RPMI8226 (cell line): ENCODE measurements at regions not wholly inside any gene's neighbourhood (a gene's known extent, or its start where the extent isn't known, plus 50 kb on each side); places are given as distances from the start of the nearest gene placed in this dataset.
"Not testable (repeated sequence)": the region's sequence is repeated elsewhere in the genome, so short reads cannot be mapped to it uniquely, and the experiment has no call there.

Experiments used
- DNase-seq: peaks from one replicate; pipeline ENCODE4 v3.0.0-alpha.2; 2015

DNA sequence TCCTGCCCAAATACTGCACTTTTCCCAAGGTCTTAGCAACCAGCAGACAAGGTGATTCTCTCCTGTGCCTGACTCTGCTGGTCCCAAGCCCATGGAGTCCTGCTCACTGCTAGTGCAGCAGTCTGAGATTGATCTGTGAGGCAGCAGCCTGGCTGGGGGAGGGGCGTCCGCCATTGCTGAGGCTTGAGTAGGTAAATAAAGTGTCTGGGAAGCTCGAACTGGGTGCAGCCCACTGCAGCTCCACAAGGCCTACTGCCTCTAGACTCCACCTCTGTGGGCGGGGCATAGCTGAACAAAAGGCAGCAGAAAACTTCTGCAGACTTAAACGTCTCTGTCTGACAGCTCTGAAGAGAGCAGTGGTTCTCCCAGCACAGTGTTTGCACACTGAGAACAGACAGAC, 258.7 kb downstream of the ABCC12 start:
- not testable (repeated sequence) for DNase-seq

DNA sequence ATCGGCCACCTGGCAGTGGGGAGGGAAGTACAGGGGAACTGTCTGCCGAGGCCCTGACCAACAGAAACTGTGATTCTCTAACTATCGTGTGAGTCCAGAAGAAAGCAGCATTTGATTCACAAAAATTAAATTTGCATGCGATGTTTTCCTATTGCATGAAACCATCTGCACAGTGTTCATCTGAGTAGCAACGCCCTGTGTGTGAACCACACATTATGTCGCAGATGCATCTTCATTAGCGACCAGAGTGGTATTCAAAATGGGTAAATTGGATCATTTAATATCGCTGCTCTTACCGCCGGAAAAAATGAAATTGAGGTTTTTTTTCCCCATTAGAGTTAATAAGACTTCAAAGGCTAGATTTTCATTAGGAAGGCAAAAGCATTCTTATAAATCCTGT, 260.6 kb downstream of the ABCC12 start:
- DNase-seq: no peak

DNA sequence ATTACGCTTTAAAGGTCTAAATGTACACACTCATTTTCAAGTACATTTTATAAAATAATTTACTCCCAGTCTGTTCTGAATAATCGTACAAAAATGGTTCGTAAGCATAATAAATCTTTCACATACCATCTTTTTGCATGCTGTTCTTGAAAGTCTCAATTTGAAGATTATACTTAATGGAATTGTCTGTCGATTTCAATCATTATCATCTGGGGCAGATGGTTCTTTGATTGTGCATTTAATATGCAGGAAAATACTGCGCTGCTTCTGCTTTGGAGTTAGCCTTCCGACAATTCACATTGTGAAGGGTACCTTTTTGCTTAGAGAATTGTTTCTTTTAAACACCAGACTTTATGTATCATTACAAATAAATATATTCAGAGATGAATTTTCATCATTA, 262.8 kb downstream of the ABCC12 start:
- no peak for DNase-seq

DNA sequence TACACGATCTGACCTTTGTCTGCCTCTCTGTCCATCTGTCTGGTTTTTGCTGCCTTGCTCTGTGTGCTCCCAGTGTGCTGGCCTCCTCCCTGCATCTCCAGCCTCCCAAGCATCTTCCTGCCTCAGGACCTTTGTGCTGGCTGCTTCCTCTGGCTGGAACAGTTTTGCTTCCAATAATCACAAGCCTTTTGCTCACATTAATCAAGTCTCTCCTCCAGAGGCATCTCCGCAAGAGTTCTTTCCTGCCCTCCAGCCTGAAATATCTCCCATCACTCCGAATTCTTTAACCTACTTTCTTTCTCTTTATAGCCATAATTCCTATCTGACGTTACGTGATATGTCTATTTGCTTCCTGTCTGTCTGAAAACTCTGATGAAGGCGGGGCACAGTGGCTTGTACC, 267.1 kb downstream of the ABCC12 start:
- DNase-seq: no peak

DNA sequence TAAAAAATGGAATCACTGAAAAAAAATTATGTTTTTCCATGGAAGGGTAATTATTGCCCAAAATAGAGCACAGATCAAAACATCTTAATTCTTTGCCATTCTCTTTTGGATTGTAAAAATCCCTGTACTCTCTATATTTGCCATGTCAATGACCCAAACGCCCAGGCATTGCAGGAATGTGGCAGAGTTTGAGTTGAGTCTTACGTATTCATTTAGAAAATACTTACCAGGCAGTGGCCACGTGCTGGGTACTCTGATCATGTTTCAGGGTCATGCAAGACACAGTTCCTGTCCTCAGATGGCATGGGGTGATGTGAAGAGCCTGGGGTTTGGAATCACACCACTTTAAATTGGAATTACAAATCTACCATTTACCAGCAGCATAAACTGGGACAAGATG, 267.7 kb downstream of the ABCC12 start:
- DNase-seq: no peak

DNA sequence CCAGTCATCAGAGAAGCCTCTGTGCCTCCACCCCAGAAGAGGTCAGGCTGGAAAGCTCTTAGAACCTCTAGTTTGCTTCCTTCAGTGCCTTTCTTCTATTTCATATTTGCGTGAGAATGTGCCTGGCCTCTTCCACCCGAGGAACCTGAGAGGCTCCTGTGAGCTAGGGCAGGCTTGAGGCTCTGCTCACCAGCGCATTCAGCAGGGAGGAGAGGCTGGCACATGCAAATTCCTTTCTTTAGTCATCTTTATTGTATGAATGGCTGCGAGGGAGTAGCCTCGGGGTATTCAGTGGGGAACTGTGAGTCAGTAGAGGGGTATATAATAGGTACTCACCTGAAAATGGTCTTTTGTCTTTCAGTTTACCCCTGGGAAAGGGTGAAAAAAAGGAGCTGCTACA, 268.3 kb downstream of the ABCC12 start:
- no peak for DNase-seq

DNA sequence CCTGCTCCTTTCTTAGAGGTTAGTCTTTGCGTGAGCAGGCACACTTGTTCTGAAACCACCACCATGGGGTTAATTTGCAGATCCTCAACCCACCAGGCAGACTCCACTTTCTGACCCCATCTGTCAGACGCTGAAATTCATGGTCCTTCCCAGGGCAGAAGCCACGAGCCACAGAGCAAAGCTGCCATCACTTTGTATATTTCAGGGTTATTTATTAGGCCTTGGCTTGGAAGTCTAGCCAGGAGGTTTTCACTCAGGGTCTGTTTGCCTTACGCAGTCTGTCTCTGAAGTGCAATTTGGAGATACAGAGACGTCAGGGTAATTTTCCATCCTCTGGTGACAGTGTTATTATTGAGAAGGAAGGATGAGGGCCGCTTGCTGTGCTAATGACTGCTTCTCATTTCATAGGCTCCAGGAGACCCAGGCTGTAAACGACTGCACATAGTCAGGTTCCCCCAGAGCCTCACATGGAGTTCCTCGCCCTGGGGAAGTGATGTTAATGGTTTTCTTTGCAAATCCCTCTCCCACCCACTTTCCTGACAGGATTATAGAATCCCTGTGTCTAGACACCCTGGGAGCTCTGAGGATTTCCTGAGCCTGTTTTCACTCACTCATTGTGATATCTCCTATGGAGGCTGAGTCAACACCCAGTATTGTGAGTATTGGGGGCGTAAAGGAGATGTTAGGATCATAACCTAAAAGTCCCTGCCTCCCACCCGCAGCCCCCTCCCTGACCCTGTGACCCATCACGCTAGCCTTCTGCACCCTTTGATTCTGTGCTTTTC, 269.0 kb downstream of the ABCC12 start:
- DNase-seq: no peak

DNA sequence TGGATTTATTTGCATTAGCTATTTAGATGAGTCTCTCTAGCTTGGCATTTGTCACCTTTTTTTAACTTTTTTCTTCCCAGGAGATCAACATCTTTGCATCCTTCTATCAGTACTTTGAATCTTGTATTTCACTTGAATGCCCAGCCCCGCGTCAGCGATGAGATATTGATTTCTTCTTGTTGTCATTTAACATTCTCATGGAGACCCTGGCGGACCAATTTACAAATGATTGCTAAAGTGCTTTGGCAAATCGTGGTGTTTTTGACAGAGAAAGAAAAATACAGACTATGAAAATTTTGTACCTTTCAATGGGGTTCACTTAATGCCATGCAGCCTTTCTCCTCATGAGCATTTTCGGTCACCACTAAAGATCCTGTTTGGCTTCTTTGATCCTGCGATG, 269.7 kb downstream of the ABCC12 start:
- no peak for DNase-seq

DNA sequence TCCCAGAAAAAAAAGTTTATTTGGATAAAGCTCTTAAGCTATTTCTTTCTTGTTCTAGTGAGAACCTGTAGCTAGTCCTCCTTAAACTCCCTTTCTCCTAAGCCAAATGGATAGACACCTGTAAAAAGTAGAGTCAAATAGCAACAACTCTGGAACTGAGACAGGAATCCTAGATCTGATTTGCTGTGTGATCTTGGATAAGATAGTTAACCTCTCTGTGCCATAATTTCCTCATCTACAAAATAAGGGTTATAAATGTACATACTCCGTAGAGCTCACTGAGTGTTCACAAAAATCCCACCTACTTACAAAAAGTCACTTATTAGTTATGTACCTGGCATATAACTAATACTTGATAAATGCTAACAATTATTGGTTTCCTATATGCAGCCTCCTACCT, 270.3 kb downstream of the ABCC12 start:
- DNase-seq: no peak

DNA sequence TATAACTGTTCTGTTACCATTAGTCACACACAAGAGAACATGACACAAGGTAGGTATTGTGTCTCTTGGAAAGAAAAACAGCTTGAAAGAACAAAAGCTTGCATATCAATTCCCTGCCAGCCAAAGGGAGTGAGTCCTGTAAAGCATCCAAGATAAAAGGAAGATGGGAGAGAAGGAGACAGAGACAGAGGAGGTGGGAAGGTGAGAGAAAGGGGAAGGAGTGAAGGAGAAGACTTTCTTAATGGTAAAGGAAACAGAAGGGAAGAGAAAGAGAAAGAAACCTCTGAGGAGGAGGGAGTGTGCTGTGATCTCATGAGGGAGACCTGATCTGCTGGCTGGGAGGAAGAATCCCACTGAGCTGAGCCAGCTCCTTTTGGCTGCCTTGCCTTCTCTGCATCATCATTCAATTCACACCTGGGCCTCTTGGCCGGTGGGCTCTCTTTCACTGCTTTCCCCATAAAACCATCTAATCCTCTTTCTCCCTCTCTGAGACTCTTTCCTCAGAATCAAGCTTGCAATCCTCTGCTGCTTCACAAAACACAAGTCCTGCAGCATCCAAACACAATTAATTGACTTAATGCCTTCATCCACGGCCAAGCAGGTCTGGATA, 271.6 kb downstream of the ABCC12 start:
- DNase-seq: no peak

DNA sequence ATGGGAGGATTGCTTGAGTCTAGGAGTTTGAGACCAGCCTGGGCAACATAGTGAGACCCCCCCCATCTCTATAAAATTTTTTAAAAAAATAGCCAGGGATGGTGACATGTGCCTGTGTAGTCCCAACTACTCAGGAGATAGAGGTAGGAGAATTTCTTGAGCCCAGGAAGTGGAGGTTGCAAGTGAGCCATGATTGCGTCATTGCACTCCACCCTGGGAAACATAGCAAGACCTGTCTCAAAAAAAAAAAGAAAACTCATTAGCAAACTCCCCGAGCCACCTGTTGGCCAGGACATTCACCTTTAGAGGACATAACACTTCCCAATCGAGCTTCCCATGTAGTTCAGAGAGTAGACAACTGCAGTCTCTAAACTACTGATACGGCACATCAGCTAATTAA, 274.2 kb downstream of the ABCC12 start:
- no peak for DNase-seq

DNA sequence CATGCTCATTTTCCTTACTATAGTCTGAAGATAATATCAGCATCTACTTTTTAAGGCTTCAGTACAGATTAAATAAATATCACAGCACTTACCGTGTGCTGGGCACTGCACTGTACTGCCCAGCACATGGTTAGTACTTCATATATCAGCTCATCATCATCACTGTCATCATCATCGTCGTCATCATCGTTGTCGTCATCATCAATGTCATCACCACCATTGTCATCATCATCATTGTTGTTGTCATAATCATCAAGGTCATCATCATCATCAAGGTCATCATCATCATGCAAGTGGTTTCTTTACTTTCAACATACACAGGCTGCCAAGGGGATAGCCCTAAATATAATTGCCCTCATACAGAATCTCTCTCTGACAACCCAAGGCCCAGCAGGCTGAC, 275.1 kb downstream of the ABCC12 start:
- DNase-seq: no peak

DNA sequence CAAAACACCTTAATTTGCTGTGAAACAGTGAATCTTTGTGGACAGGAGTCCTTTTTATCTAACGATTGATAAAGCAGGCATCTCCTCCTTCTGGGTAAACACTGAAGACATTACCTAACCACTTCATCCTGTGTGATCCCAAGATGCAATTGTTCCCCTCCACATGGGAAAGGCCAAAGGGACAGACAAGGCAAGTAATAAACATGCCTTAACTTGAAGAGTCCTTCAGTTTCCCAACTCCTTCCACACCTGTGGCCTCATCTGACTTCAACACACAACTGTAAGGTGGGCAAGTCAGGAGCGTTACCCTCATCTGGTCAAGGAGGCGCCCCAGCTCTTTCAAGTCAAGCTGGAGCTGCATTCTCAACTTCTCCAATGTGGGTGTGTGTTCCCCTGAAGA, 278.6 kb downstream of the ABCC12 start:
- DNase-seq: no peak

DNA sequence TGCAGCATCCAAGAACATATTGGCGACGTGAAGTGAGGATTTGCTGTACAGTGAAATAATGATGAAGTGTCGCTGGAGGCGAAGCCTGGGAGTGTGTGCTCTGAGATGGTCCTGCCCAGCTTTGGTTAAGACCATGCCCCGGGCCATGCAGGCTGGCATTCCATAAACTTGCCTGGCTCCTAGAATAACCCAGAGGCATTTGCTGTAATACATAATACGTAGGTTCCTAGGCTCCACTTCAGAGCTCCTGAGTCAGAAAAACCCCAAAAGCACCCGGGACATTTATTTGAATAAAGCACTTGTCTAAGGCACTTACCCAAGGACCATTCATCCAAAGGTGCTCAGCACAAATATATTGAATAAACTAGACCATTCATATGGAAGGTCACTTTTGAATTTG, 279.3 kb downstream of the ABCC12 start:
- DNase-seq: no peak

DNA sequence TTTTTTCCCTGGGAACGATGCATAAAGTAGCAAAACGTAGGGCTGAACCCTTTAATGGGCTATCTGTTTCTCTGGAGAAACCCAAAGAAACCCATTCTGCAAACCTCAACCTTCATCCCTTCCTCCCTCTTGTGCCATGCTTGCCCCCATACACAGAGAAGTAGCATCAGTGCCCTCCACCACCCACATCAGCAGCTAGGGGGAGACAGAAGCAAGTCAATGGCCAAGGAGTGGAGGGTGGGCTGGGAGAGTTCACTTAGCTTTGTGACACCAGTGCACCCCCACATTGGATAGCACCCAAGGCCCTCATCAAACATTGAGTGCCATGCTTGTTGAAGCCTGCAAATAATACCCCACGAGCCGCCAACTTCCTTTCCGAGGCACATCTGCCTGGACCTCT, 282.4 kb downstream of the ABCC12 start:
- no peak for DNase-seq

DNA sequence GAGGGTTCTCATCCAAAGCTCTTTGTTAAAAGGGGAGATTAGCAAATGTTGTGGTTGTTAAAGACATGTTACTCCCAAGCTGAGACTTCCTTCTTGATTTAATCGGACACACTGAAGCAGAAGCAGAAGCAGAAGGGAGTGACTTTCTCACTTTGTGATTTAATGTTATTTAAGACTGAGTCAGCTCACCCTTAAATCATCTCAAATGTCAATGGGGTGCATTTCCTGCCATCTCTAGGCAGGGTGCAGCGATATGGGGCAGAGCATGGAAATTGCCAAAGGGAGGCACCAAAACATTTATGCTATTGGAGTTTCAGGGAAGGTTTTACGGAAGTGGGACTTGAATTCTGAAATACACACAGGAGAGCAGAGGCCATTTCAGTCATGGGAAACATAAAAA, 283.6 kb downstream of the ABCC12 start:
- no peak for DNase-seq

DNA sequence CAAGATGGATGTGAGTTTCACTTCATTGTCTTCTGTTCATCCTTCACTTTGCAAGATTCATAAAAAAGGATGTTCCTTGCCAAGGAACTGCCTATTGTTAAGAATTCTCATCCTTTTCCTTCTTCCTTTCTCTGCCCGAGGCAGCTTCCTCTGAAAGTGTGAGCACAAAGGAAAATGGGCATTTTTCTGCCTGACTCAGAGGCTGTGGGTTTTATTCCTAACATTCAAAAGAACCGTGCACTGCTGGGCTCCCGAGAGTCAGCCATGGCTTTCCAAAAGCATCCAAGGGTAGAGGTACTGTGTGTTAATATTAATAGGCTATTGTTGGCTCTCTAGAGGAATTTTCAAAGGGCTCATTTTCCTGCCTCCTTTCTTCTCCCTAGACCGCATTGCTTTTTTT, 289.4 kb downstream of the ABCC12 start:
- DNase-seq: no peak

DNA sequence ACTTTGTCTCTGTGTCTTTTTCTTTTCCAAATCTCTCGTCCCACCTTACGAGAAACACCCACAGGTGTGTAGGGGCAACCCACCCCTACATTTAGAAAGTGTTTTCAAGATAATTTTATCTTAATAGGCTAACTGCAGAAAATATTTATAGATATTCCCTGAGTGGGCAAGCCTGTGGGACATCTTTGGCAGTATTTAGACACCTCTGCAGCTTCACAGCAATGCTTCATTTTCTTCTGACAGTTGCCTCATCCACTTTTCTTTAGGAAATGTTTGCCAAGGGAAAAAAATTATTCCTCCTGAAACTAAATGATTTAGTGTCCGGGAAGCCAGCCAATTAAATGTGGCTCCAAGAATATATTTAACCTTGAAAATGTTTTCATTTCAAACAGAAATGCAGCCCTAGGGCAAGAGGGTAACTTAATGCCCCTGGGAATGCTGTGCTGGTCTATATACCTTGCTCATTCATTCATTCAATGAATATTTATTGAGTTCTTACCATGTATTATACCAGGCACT, 290.4 kb downstream of the ABCC12 start:
- DNase-seq: no peak

DNA sequence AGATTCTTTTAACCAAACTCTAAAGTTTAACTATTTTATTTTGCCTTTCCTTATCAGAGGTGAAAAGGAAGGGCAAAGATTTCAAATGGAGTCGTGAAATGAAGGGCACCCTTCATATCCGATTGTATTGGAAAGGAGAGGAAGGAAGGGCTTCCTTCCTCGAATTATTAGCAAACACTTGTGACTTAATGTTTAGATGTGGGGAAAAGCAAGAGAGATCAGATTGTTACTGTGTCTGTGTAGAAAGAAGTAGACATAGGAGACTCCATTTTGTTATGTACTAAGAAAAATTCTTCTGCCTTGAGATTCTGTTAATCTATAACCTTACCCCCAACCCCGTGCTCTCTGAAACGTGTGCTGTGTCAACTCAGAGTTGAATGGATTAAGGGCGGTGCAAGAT, 291.5 kb downstream of the ABCC12 start:
- not testable (repeated sequence) for DNase-seq

DNA sequence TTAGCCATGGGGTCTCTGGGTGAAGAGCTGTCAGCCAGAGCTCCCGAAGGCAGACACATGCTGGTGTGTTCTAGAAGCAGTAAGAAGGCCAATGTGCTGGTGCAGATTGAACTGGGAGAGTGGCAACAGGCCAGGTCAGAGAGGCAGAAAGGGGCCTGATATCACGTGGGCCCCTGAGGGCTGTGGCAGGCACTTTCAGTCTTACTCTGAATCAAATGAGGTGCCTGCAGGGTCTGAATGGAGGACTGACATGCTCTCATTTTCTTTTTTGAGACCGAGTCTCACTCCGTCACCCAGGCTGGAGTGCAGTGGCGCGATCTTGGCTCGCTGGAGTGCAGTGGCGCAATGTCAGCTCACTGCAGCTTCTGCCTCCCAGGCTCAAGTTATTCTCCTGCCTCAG, 293.8 kb downstream of the ABCC12 start:
- DNase-seq: no peak

DNA sequence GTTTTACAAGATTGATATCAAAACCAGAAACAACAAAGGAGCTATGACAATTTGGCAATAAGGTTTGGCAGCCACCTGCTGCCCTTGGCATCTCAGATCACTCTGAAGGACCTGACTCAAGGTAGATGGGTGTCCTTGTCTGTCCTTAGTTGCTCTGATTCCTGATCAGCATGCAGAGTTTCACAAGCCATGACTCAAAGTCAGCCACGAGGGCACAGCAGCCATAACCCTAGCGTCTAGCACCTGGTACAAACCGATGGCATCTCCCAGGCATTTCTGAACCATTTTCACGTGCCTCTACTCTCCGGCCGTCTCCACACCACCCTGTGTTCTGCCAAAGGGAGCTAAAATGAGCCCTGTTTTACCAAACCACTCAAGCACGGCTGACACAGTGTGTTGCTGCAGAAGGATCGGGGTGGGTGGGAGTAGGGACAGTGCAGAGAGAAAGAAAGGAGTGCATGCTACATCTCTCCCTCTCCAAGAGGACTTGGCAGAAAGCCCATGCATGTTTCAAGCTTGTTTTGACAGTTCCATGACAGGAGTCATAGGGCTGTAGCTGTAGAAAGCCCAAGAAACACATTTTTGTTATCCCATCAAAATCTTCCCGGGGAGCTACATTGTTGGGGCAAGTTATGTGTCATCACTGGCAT, 297.3 kb downstream of the ABCC12 start:
- no peak for DNase-seq

DNA sequence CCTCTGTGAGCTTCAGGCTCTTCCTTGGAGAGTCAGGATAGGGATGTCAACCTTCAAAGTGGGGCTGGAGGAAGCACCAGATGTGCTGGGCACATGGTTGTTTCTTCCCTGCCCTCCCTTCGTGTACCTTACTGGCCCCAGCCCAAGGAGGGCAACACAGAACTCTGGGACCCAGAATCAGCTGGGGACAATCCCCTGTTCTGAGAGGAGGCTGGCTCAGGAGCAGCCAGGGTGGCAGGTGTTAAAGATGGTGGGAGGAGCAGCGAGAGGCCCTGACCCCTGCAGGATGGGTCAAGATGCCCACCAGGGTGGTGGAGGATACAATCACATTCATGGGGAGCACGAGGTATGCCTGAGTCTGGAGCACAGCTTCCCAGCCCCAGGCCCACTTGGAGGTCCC, 300.4 kb downstream of the ABCC12 start:
- no peak for DNase-seq

DNA sequence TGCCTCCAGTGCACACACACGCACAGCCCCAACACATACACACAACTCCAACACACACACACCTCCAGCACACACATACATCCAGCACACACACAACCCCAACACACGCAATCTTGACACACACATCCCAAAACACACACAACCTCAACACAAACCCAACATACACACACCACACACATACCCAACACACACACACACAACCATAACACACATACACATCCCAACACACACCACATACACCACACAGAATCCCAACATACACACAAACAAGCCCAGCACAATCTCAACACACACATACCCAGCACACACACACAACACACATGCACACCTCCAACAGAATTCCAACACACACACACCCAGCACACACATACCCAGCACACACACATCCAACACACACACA, 301.1 kb downstream of the ABCC12 start:
- DNase-seq: no peak

DNA sequence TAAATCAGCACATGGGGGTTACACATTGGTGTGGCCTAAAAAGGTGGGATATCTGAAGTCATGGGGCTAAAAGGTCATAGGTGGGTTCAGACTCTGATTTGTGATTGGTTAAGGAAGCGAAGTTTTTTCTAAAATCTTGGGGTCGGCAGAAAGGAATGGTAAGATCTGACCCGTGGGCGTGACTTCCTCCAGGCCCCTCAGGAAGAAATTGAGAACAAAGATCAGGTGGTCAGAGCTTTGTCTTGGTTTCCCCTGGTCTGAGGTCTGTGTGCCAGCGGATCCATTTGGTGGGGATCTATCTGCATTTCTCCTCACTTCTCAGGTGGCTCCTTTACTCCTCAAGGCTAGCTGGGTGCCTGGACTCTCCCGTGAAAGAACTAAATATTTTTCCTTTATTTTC, 302.8 kb downstream of the ABCC12 start:
- DNase-seq: no peak
